Endothelial cell of umbilical vein (primary cell): ENCODE measurements at regions not wholly inside any gene's neighbourhood (a gene's known extent, or its start where the extent isn't known, plus 50 kb on each side); places are given as distances from the start of the nearest gene placed in this dataset.

Experiments
- BruUV-seq: library from RNA; stranded (reverse); fragments of 400-500 nt; replicated peaks from 2 replicates; lab custom pipeline; 2021; lab: Mats Ljungman, UMichigan
- CTCF ChIA-PET: fragments of 300-600, 350-600 bp; sonication (Branson Sonifier 250); formaldehyde crosslinking; loops from one replicate; lab custom pipeline; 2021; ENCODE audit warnings: antibody characterized with exemption, inconsistent platforms; lab: Charles Lee
- POLR2A ChIA-PET: fragments of 300-600, 350-600 bp; sonication (Branson Sonifier 250); formaldehyde crosslinking; loops from one replicate; lab custom pipeline; 2021; ENCODE audit warnings: antibody characterized with exemption, inconsistent platforms; lab: Charles Lee
- DNase-seq: peaks from one replicate; pipeline ENCODE4 v3.0.0-alpha.2; 2011; ENCODE audit warnings: low read depth, low spot score
- FAIRE-seq: peaks from 2 replicates; lab custom pipeline; 2011; peaks lifted over from hg19 to GRCh38; lab: Jason Lieb, UNC
- H2AFZ ChIP-seq: 2 replicates; pipeline ENCODE4 v1.6.0; 2012; ENCODE audit warnings: low read depth, low read length, control low read depth, inconsistent platforms
- H3K27ac ChIP-seq: 2 replicates; pipeline ENCODE4 v1.5.1; 2011; ENCODE audit warnings: low read depth, mild to moderate bottlenecking, control low read depth, low read length, moderate library complexity; ENCODE audit not compliant: insufficient read depth
- H3K27me3 ChIP-seq, 2 experiments: 2 replicates each; pipeline versions ENCODE4 v1.6.0 to v1.6.1; 2011; ENCODE audit warnings: low read length in 2 of 2, mixed read lengths in 1 of 2; ENCODE audit not compliant: control insufficient read depth in 2 of 2, insufficient read depth in 2 of 2
- H3K36me3 ChIP-seq, 2 experiments: 2 replicates in 1 of 2; 3 replicates in 1 of 2; pipeline ENCODE4 v1.5.1; 2011; ENCODE audit warnings: low read length in 2 of 2, mild to moderate bottlenecking in 1 of 2, moderate library complexity in 1 of 2; ENCODE audit not compliant: control insufficient read depth in 2 of 2, insufficient read depth in 2 of 2; ENCODE audit errors: extremely low read depth in 1 of 2
- H3K4me1 ChIP-seq: 3 replicates; pipeline ENCODE4 v1.5.1; 2011; ENCODE audit warnings: mild to moderate bottlenecking, low read length; ENCODE audit not compliant: control insufficient read depth, insufficient read depth; ENCODE audit errors: extremely low read depth
- H3K4me2 ChIP-seq: 2 replicates; pipeline ENCODE4 v1.6.1; 2011; ENCODE audit warnings: low read length, control low read depth, mixed read lengths; ENCODE audit not compliant: insufficient read depth
- H3K4me3 ChIP-seq, 3 experiments: fragments of 200-600 bp in 1 of 3; sonication (generic), shearing (Covaris generic) in 1 of 3; replicated peaks in 1 of 3; 2 replicates each; pipeline ENCODE4 v1.5.1; 2011 to 2016; ENCODE audit warnings: control low read depth in 3 of 3, low read length in 3 of 3, mild to moderate bottlenecking in 2 of 3, inconsistent platforms in 1 of 3, low read depth in 1 of 3, moderate library complexity in 1 of 3; ENCODE audit not compliant: insufficient read depth in 1 of 3
- H3K79me2 ChIP-seq: 2 replicates; pipeline ENCODE4 v1.6.0; 2012; ENCODE audit warnings: low read length, inconsistent platforms; ENCODE audit not compliant: control insufficient read depth, insufficient read depth
- H3K9ac ChIP-seq: replicated peaks from 2 replicates; pipeline ENCODE3; 2011; ENCODE audit warnings: low read length, control low read depth; ENCODE audit not compliant: insufficient read depth; ENCODE audit errors: extremely low read depth
- H3K9me1 ChIP-seq: replicated peaks from 3 replicates; pipeline ENCODE4 v1.6.0; 2011; ENCODE audit warnings: mild to moderate bottlenecking, low read length; ENCODE audit not compliant: control insufficient read depth, insufficient read depth; ENCODE audit errors: extremely low read depth
- H3K9me3 ChIP-seq: replicated peaks from 2 replicates; pipeline ENCODE4 v1.5.1; 2012; ENCODE audit warnings: low read length, inconsistent platforms; ENCODE audit not compliant: control insufficient read depth, insufficient read depth
- H4K20me1 ChIP-seq: replicated peaks from 2 replicates; pipeline ENCODE3; 2011; ENCODE audit warnings: mild to moderate bottlenecking, low read length; ENCODE audit not compliant: control insufficient read depth, insufficient read depth; ENCODE audit errors: extremely low read depth
- EZH2 ChIP-seq: IDR thresholded peaks from 2 replicates; pipeline ENCODE4 v1.6.1; 2012; ENCODE audit warnings: borderline replicate concordance, low read depth, mild to moderate bottlenecking, moderate library complexity, low read length, inconsistent platforms; ENCODE audit not compliant: severe bottlenecking
- GATA2 ChIP-seq: IDR thresholded peaks from 2 replicates; pipeline ENCODE4 v1.7.0; 2011; ENCODE audit warnings: low read depth, mild to moderate bottlenecking, moderate library complexity, mixed read lengths, low read length; ENCODE audit not compliant: insufficient read length, insufficient read depth
- JUN ChIP-seq: IDR thresholded peaks from 2 replicates; pipeline ENCODE4 v1.6.1; 2011; ENCODE audit warnings: borderline replicate concordance, low read depth; ENCODE audit not compliant: insufficient read length, insufficient read depth
- MYC ChIP-seq: IDR thresholded peaks from one replicate; pipeline ENCODE4 v1.6.1; 2011; ENCODE audit warnings: mild to moderate bottlenecking, low read depth, low read length
- POLR2A ChIP-seq: IDR thresholded peaks from 2 replicates; pipeline ENCODE4 v1.6.1; 2012; ENCODE audit warnings: low read depth, mild to moderate bottlenecking, control low read depth, low read length
- dilution Hi-C: fragments of 300-500 bp; cut with MboI; formaldehyde crosslinking; loops from one replicate; pipeline ENCODE4 v1.15.0; 2019; ENCODE audit warnings: low sequenced_read_pairs; ENCODE audit not compliant: extremely low pct_ligation_motif_present
- intact Hi-C: fragments of 100-400 bp; cut with micrococcal nuclease; formaldehyde crosslinking; loops from one replicate; pipeline ENCODE4 v1.10.0; 2022
- TF ChIP-seq, protein P1 (sequence below), 2 donors: IDR thresholded peaks; 1 replicate in 1 of 2; 2 replicates in 1 of 2; pipeline ENCODE4 v1.5.1; 2011; ENCODE audit warnings: low read length in 2 of 2, mild to moderate bottlenecking in 2 of 2, moderate library complexity in 2 of 2, control low read depth in 1 of 2, inconsistent platforms in 1 of 2, low read depth in 1 of 2; ENCODE audit not compliant: insufficient read depth in 1 of 2; ENCODE audit errors: extremely low read depth in 1 of 2
- TF ChIP-seq, protein P2 (sequence below): IDR thresholded peaks from 2 replicates; pipeline ENCODE4 v1.6.1; 2011; ENCODE audit not compliant: insufficient read depth, insufficient read length

DNA sequence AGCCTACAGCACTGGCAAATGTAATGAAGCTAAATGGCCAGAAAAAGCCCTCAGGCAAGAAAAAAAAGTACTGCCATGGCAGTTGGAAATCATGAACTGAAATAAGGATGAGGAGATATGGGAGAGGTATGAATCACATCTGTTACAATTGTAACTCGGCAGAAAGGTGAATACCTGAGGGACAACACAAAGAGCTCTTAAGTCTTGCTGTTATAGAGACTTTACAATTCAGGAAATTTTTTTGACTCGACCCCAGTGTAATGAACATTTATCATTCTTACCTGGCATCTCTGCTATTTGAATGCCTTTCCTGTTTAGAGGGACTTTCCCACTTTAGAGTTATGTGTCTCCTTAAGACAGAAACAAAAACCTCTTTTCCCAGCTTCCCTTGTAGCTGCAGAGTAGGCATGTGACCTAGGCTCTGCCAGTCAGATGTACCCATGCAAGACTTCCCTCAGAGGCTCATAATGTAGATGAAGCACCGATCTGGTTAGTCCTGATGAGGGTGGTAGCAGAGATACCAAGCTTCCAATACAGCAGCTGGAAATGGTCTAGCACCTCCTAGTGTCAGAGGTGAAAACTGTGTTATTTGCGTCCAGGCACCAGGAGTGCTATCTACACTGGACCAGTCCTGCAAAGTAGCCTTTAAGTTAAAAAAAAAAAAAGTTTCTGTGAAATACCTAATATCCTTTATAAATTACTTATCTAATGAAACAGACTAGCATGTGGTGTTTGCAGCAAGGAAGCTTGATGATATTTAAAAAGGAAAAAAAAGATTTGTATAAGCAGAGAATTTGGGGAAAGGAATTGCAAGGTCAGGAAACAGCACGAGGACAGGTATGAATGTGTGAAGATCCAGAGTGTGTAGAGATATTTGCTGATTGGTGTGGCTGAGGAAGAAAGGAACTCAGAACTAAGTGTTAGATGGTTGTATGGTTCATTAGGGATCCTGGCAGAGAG lies 146.9 kb upstream of the SLC1A3 start:
- no peak overlapping the region for H3K4me2 ChIP-seq
- H3K27me3 ChIP-seq: no peaks in the 10 kb centered on the region
- no peaks in the 10 kb centered on the region for H3K9me1 ChIP-seq
- dilution Hi-C loops: no loop called here
- no peak overlapping the region for H3K27ac ChIP-seq
- CTCF ChIA-PET: interaction anchor here (1.2 kb wide), 1 partner anchor 18 kb away, joined by 3 read pairs; no protein-coding TSS in a partner anchor
- TF ChIP-seq JUN (no peak), POLR2A (no peak), GATA2 (no peak), MYC (no peak), EZH2 (no peak)
- TF ChIP-seq, protein P1, sequence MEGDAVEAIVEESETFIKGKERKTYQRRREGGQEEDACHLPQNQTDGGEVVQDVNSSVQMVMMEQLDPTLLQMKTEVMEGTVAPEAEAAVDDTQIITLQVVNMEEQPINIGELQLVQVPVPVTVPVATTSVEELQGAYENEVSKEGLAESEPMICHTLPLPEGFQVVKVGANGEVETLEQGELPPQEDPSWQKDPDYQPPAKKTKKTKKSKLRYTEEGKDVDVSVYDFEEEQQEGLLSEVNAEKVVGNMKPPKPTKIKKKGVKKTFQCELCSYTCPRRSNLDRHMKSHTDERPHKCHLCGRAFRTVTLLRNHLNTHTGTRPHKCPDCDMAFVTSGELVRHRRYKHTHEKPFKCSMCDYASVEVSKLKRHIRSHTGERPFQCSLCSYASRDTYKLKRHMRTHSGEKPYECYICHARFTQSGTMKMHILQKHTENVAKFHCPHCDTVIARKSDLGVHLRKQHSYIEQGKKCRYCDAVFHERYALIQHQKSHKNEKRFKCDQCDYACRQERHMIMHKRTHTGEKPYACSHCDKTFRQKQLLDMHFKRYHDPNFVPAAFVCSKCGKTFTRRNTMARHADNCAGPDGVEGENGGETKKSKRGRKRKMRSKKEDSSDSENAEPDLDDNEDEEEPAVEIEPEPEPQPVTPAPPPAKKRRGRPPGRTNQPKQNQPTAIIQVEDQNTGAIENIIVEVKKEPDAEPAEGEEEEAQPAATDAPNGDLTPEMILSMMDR (IDR thresholded peaks at IDR 0.05; ENCODE audit: extremely low read depth in 1 of 2, insufficient read depth in 1 of 2, low read depth in 1 of 2, low read length in 2 of 2): no peak
- TF ChIP-seq, protein P2, sequence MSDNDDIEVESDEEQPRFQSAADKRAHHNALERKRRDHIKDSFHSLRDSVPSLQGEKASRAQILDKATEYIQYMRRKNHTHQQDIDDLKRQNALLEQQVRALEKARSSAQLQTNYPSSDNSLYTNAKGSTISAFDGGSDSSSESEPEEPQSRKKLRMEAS: no peak
- no TSS peak for BruUV-seq
- H3K4me3 ChIP-seq: no peak overlapping the region
- no peaks in the 10 kb centered on the region for H4K20me1 ChIP-seq
- intact Hi-C loops: no loop called here
- DNase-seq: no peak
- H3K36me3 ChIP-seq: no peaks in the 10 kb centered on the region
- no peaks in the 10 kb centered on the region for H3K79me2 ChIP-seq
- no peak overlapping the region for H2AFZ ChIP-seq
- no peaks in the 10 kb centered on the region for H3K9me3 ChIP-seq
- FAIRE-seq: no peak
- POLR2A ChIA-PET: no interaction called here
- no peaks in the 10 kb centered on the region for H3K4me1 ChIP-seq
- no peak overlapping the region for H3K9ac ChIP-seq
